GM21717 (cell line): ENCODE measurements at regions not wholly inside any gene's neighbourhood (a gene's known extent, or its start where the extent isn't known, plus 50 kb on each side); places are given as distances from the start of the nearest gene placed in this dataset.
"Not testable (repeated sequence)": the region's sequence is repeated elsewhere in the genome, so short reads cannot be mapped to it uniquely, and the experiment has no call there.

ENCODE experiments used
- ATAC-seq: cut with Tn5 transposase; IDR thresholded peaks from one replicate; pipeline ENCODE4 v1.9.1; 2021; ENCODE audit warnings: mild to moderate bottlenecking, moderate library complexity; ENCODE audit not compliant: unreplicated experiment

- no peak for ATAC-seq
These were observed 244.0 kb upstream of the SFSWAP start for GRCh38 chr12:131466932-131467331.

GRCh38 chr12:131468206-131468605, 242.7 kb upstream of the SFSWAP start:
- ATAC-seq: no peak

- not testable (repeated sequence) for ATAC-seq
These were observed 240.9 kb upstream of the SFSWAP start for GRCh38 chr12:131469945-131470344.

- no peak for ATAC-seq
These were observed 239.5 kb upstream of the SFSWAP start for GRCh38 chr12:131471271-131471905.

- no peak for ATAC-seq
These were observed 238.8 kb upstream of the SFSWAP start for GRCh38 chr12:131471946-131472732.

- no peak for ATAC-seq
These were observed 237.6 kb upstream of the SFSWAP start for GRCh38 chr12:131473261-131473660.

GRCh38 chr12:131473741-131474709, 236.9 kb upstream of the SFSWAP start:
- no peak for ATAC-seq

GRCh38 chr12:131475012-131475411, 235.9 kb upstream of the SFSWAP start:
- not testable (repeated sequence) for ATAC-seq

GRCh38 chr12:131477613-131478012, 233.3 kb upstream of the SFSWAP start:
- no peak for ATAC-seq

- no peak for ATAC-seq
These were observed 232.4 kb upstream of the SFSWAP start for GRCh38 chr12:131478468-131478867.

- ATAC-seq: no peak
These were observed 228.7 kb upstream of the SFSWAP start for GRCh38 chr12:131482199-131482598.

- no peak for ATAC-seq
These were observed 228.2 kb upstream of the SFSWAP start for GRCh38 chr12:131482686-131483085.

- no peak for ATAC-seq
These were observed 224.2 kb upstream of the SFSWAP start for GRCh38 chr12:131486451-131487230.

- no peak for ATAC-seq
These were observed 223.3 kb upstream of the SFSWAP start for GRCh38 chr12:131487388-131488124.

- ATAC-seq: no peak
These were observed 221.2 kb upstream of the SFSWAP start for GRCh38 chr12:131489718-131490117.

GRCh38 chr12:131491155-131491554, 219.7 kb upstream of the SFSWAP start:
- ATAC-seq: no peak

GRCh38 chr12:131491916-131492490, 218.9 kb upstream of the SFSWAP start:
- no peak for ATAC-seq

GRCh38 chr12:131493068-131493826, 217.6 kb upstream of the SFSWAP start:
- no peak for ATAC-seq

- no peak for ATAC-seq
These were observed 216.7 kb upstream of the SFSWAP start for GRCh38 chr12:131494216-131494615.
